Parathyroid adenoma (tissue), 2 donors: ENCODE measurements at regions not wholly inside any gene's neighbourhood (a gene's known extent, or its start where the extent isn't known, plus 50 kb on each side); places are given as distances from the start of the nearest gene placed in this dataset.

Experiments used
- H2AFZ ChIP-seq: fragments of 300-600 bp; sonication (generic); one replicate; pipeline ENCODE4 v1.7.0; 2017; ENCODE audit warnings: antibody characterized with exemption, mild to moderate bottlenecking
- H3K27ac ChIP-seq: fragments of 300-600 bp; sonication (generic); one replicate; pipeline ENCODE4 v1.7.0; 2017
- H3K27me3 ChIP-seq: fragments of 300-600 bp; sonication (generic); one replicate; pipeline ENCODE4 v1.7.0; 2017; ENCODE audit warnings: low read length; ENCODE audit not compliant: control insufficient read depth, insufficient read depth
- H3K36me3 ChIP-seq: fragments of 300-600 bp; sonication (generic); one replicate; pipeline ENCODE4 v1.7.0; 2017; ENCODE audit warnings: low read length; ENCODE audit not compliant: control insufficient read depth, insufficient read depth
- H3K4me1 ChIP-seq: fragments of 300-600 bp; sonication (generic); one replicate; pipeline ENCODE4 v1.7.0; 2017; ENCODE audit warnings: control low read depth
- H3K4me2 ChIP-seq: fragments of 300-600 bp; sonication (generic); one replicate; pipeline ENCODE4 v1.7.0; 2017; ENCODE audit warnings: low read length
- H3K4me3 ChIP-seq: fragments of 300-600 bp; sonication (generic); one replicate; pipeline ENCODE4 v1.7.0; 2017; ENCODE audit warnings: low read depth, low read length
- H3K79me2 ChIP-seq: fragments of 300-600 bp; sonication (generic); one replicate; pipeline ENCODE4 v1.7.0; 2017; ENCODE audit warnings: control low read depth
- H3K9ac ChIP-seq: fragments of 300-600 bp; sonication (generic); one replicate; pipeline ENCODE4 v1.7.0; 2017; ENCODE audit warnings: mild to moderate bottlenecking
- H3K9me3 ChIP-seq: fragments of 300-600 bp; sonication (generic); one replicate; pipeline ENCODE4 v1.7.0; 2017; ENCODE audit warnings: low read length; ENCODE audit not compliant: control insufficient read depth
- CTCF ChIP-seq: fragments of 300-600 bp; sonication (generic); IDR thresholded peaks from one replicate; pipeline ENCODE4 v1.7.0; 2017; ENCODE audit warnings: antibody characterized with exemption, mild to moderate bottlenecking
- donor health status: primary hyperparathyroidism.

DNA sequence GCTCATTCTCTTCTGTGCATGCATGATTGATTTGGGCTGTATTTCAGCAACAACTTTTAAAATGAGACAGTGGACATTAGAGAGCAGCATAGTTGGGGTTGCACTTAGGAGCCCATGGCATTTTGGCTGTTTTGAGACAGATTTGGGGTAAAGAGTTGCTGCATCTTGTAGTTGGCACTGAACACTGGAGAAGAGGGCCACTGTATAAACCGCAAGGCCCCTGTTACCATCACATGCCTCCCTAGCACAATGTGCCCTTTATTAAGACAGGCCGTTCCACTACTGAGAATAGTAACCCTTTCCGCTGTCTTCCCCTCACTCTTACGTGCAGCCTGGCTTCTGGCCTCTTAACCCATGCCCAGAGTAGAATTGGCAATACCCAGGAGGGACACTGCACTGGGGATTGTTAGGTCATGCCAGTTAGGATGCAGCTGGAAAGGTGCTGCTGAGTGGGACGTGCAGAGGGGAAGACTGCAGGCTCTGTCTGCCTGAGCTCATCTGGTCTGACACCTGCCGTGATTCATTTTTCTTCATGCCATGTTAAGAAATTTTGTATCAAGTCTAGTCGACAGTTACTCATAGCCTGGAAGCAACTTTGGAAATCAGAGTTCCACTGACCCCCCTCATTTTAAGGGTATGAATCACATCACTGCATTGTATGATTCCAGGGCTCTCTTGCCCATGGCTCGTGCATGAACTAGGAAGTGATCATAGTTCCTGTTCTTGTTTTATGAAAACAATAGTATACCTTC is 146.9 kb upstream of the DMRT1 start:
- Histone ChIP-seq H3K4me3 (no peak overlapping the region), H3K4me2 (no peak overlapping the region), H3K79me2 (no peaks in the 10 kb centered on the region), H3K36me3 (no peaks in the 10 kb centered on the region), H3K4me1 (no peaks in the 10 kb centered on the region), H3K27me3 (no peaks in the 10 kb centered on the region), H3K27ac (no peak overlapping the region), H3K9me3 (no peaks in the 10 kb centered on the region), H2AFZ (no peak overlapping the region), H3K9ac (no peak overlapping the region)
- TF ChIP-seq CTCF = no peak

- H3K4me3 ChIP-seq = no peak overlapping the region
Observed at GRCh38 chr9:695252-695651, 146.2 kb upstream of the DMRT1 start.

DNA sequence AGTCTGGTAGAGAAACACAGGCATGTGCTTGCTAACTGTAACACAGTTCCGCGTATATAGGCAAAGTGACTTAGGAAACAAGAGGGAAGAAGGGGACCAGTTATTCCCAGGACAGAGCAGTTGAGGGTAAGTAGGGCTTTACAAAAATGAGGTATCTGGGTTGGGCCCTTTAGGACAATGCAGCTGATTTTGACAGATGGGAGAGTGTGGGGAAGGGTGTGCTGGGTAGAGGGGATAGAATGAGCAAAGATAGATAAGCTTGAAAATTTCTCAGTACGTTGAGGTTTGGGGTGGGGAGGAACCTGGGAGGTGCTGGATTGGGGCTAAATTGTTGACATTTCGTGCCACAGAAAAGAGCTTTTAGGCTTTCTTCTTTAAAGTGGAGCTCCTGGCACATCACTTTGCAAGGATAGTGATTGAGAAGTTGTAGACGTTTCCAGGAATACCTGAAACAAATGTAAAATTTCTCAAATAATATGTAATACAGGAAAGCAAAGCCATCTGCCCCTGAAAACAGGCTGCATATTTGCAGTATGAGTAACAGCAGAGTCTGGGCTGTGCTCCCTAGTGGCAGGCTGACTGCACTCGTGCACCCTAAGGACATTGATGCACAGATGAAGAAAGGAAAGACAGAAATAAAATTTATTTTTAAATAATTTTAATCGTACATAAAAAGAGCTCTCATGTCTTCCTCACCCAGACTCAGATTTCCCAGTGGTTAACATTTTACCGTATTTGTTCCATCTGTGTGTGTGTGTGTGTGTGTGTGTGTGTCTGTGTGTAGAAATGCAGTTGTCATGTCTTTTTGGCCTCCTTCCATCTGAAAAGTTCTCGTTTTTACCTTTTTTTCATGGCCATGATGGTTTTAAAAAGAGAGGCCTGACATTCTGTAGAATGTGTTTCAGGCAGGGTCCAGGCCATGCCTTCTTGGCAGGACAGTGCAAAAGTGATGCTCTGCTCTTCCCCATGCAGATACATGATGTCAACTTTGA is 144.9 kb upstream of the DMRT1 start:
- H2AFZ ChIP-seq = no peak overlapping the region
- TF ChIP-seq CTCF = no peak
- H3K4me3 ChIP-seq = no peak overlapping the region
- no peaks in the 10 kb centered on the region for H3K79me2 ChIP-seq
- no peak overlapping the region for H3K9ac ChIP-seq
- H3K27me3 ChIP-seq = no peaks in the 10 kb centered on the region
- H3K9me3 ChIP-seq = no peaks in the 10 kb centered on the region
- H3K27ac ChIP-seq = no peak overlapping the region
- no peak overlapping the region for H3K4me2 ChIP-seq
- no peaks in the 10 kb centered on the region for H3K4me1 ChIP-seq
- H3K36me3 ChIP-seq = no peaks in the 10 kb centered on the region

More at GRCh38 chr9:695252-695651, 146.2 kb upstream of the DMRT1 start:
- H3K27me3 ChIP-seq = no peaks in the 10 kb centered on the region
- no peaks in the 10 kb centered on the region for H3K36me3 ChIP-seq
- TF ChIP-seq CTCF = no peak
- no peak overlapping the region for H3K9ac ChIP-seq
- H3K4me2 ChIP-seq = no peak overlapping the region
- H2AFZ ChIP-seq = no peak overlapping the region
- no peaks in the 10 kb centered on the region for H3K4me1 ChIP-seq
- H3K9me3 ChIP-seq = no peaks in the 10 kb centered on the region
- no peaks in the 10 kb centered on the region for H3K79me2 ChIP-seq
- H3K27ac ChIP-seq = no peak overlapping the region

- H3K4me1 ChIP-seq = no peaks in the 10 kb centered on the region
- no peak for TF ChIP-seq CTCF
- H3K79me2 ChIP-seq = no peaks in the 10 kb centered on the region
Observed at GRCh38 chr9:698276-698675, 143.2 kb upstream of the DMRT1 start.

More at GRCh38 chr9:698276-698675, 143.2 kb upstream of the DMRT1 start:
- H3K27me3 ChIP-seq = no peaks in the 10 kb centered on the region
- no peak overlapping the region for H3K9ac ChIP-seq
- no peaks in the 10 kb centered on the region for H3K9me3 ChIP-seq
- H3K27ac ChIP-seq = no peak overlapping the region
- H2AFZ ChIP-seq = no peak overlapping the region
- H3K36me3 ChIP-seq = no peaks in the 10 kb centered on the region
- no peak overlapping the region for H3K4me3 ChIP-seq
- H3K4me2 ChIP-seq = no peak overlapping the region
